ENCODE measurements at regions not wholly inside any gene's neighbourhood (a gene's known extent, or its start where the extent isn't known, plus 50 kb on each side); places are given as distances from the start of the nearest gene placed in this dataset.

- Mint-ChIP-seq H3K36me3 (ENCODE audit: insufficient read depth, unreplicated experiment) (no peaks in the 10 kb centered on the region), H3K27me3 (ENCODE audit: insufficient read depth, unreplicated experiment) (no peaks in the 10 kb centered on the region), H3K27ac (ENCODE audit: unreplicated experiment) (no peak overlapping the region), H3K9me3 (ENCODE audit: unreplicated experiment) (peaks cover 10% of the 10 kb centered on the region), H3K4me1 (ENCODE audit: low read depth, unreplicated experiment) (peaks cover 16% of the 10 kb centered on the region), H3K4me3 (ENCODE audit: unreplicated experiment) (no peak overlapping the region)
- Histone ChIP-seq H3K27me3 (replicated peaks; ENCODE audit: control insufficient read depth, insufficient read depth, low read length) (no peaks in the 10 kb centered on the region), H3K4me3 (ENCODE audit: low read depth, low read length) (no peak overlapping the region), H3K36me3 (ENCODE audit: control insufficient read depth, insufficient read depth, low read length) (no peaks in the 10 kb centered on the region), H3K4me1 (peaks cover 17% of the 10 kb centered on the region), H3K9me3 (no peaks in the 10 kb centered on the region)
- TF ChIP-seq, protein P1, sequence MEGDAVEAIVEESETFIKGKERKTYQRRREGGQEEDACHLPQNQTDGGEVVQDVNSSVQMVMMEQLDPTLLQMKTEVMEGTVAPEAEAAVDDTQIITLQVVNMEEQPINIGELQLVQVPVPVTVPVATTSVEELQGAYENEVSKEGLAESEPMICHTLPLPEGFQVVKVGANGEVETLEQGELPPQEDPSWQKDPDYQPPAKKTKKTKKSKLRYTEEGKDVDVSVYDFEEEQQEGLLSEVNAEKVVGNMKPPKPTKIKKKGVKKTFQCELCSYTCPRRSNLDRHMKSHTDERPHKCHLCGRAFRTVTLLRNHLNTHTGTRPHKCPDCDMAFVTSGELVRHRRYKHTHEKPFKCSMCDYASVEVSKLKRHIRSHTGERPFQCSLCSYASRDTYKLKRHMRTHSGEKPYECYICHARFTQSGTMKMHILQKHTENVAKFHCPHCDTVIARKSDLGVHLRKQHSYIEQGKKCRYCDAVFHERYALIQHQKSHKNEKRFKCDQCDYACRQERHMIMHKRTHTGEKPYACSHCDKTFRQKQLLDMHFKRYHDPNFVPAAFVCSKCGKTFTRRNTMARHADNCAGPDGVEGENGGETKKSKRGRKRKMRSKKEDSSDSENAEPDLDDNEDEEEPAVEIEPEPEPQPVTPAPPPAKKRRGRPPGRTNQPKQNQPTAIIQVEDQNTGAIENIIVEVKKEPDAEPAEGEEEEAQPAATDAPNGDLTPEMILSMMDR (IDR thresholded peaks at IDR 0.05; ENCODE audit: insufficient read depth in 1 of 2, low read depth in 1 of 2, low read length in 1 of 2, severe bottlenecking in 1 of 2, unreplicated experiment in 1 of 2), result no peak
- no peak for DNase-seq
- ChIA-PET CTCF (no interaction called here), POLR2A (no interaction called here)
- BruUV-seq (replicated peaks), result no TSS peak
- intact Hi-C loops (cut with micrococcal nuclease; ENCODE audit: unreplicated experiment), result no loop called here
These were observed 213.3 kb upstream of the SGK1 start for GRCh38 chr6:134531188-134531551.

DNA sequence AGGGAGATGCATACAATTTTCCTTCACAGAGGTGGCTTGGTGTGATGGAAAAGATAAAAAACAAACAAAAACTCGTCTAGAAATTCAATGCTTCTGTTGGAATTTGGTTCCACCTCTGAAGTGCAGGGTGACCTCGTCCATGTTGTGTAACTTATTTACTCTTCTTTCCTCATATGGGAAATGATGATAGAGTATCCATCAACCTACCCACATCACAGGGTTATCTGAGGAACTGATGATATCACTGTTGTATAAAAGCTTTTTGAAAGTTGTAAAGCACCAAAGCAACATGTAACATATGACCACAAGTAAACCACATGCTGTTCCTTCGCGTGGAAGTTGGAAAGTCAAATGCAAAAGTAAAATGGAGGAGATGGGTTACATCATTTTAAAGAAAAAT is 212.0 kb upstream of the SGK1 start:
- no peak overlapping the region for H3K4me3 Mint-ChIP-seq (ENCODE audit: unreplicated experiment)
- H3K27ac Mint-ChIP-seq (ENCODE audit: unreplicated experiment), result peak overlapping the region; percentile 36

GRCh38 chr6:134529305-134529704 is 211.4 kb upstream of the SGK1 start:
- BruUV-seq (replicated peaks), result no TSS peak
- no peaks in the 10 kb centered on the region for H3K36me3 Mint-ChIP-seq (ENCODE audit: insufficient read depth, unreplicated experiment)
- no peaks in the 10 kb centered on the region for H3K36me3 ChIP-seq (ENCODE audit: control insufficient read depth, insufficient read depth, low read length)
- peak overlapping the region; percentile 36 for H3K27ac Mint-ChIP-seq (ENCODE audit: unreplicated experiment)
- ChIA-PET CTCF (no interaction called here), POLR2A (no interaction called here)
- no peak overlapping the region for H3K4me3 Mint-ChIP-seq (ENCODE audit: unreplicated experiment)
- H3K4me1 ChIP-seq, result peaks cover 17% of the 10 kb centered on the region
- H3K4me1 Mint-ChIP-seq (ENCODE audit: low read depth, unreplicated experiment), result peaks cover 16% of the 10 kb centered on the region
- H3K27me3 ChIP-seq (replicated peaks; ENCODE audit: control insufficient read depth, insufficient read depth, low read length), result no peaks in the 10 kb centered on the region
- no peak overlapping the region for H3K4me3 ChIP-seq (ENCODE audit: low read depth, low read length)
- TF ChIP-seq, protein P1 (IDR thresholded peaks at IDR 0.05; ENCODE audit: insufficient read depth in 1 of 2, low read depth in 1 of 2, low read length in 1 of 2, severe bottlenecking in 1 of 2, unreplicated experiment in 1 of 2), result no peak
- DNase-seq, result no peak
- H3K27me3 Mint-ChIP-seq (ENCODE audit: insufficient read depth, unreplicated experiment), result no peaks in the 10 kb centered on the region
- peaks cover 10% of the 10 kb centered on the region for H3K9me3 Mint-ChIP-seq (ENCODE audit: unreplicated experiment)
- intact Hi-C loops (cut with micrococcal nuclease; ENCODE audit: unreplicated experiment), result no loop called here
- no peaks in the 10 kb centered on the region for H3K9me3 ChIP-seq

More for the DNA sequence above, 212.0 kb upstream of the SGK1 start:
- H3K4me1 Mint-ChIP-seq (ENCODE audit: low read depth, unreplicated experiment), result peaks cover 16% of the 10 kb centered on the region
- no peaks in the 10 kb centered on the region for H3K27me3 Mint-ChIP-seq (ENCODE audit: insufficient read depth, unreplicated experiment)
- Histone ChIP-seq H3K9me3 (no peaks in the 10 kb centered on the region), H3K36me3 (ENCODE audit: control insufficient read depth, insufficient read depth, low read length) (no peaks in the 10 kb centered on the region), H3K27me3 (replicated peaks; ENCODE audit: control insufficient read depth, insufficient read depth, low read length) (no peaks in the 10 kb centered on the region), H3K4me1 (peaks cover 17% of the 10 kb centered on the region), H3K4me3 (ENCODE audit: low read depth, low read length) (no peak overlapping the region)
- H3K36me3 Mint-ChIP-seq (ENCODE audit: insufficient read depth, unreplicated experiment), result no peaks in the 10 kb centered on the region
- CTCF ChIA-PET, result no interaction called here
- POLR2A ChIA-PET, result no interaction called here
- peak in 1 of 2 experiments; percentile 43 for DNase-seq
- TF ChIP-seq, protein P1 (IDR thresholded peaks at IDR 0.05; ENCODE audit: insufficient read depth in 1 of 2, low read depth in 1 of 2, low read length in 1 of 2, severe bottlenecking in 1 of 2, unreplicated experiment in 1 of 2), result no peak
- no TSS peak for BruUV-seq (replicated peaks)
- H3K9me3 Mint-ChIP-seq (ENCODE audit: unreplicated experiment), result peaks cover 10% of the 10 kb centered on the region
- intact Hi-C loops (cut with micrococcal nuclease; ENCODE audit: unreplicated experiment), result no loop called here

Data from Caco-2 (cell line).